H9 (cell line): ENCODE measurements at regions not wholly inside any gene's neighbourhood (a gene's known extent, or its start where the extent isn't known, plus 50 kb on each side); places are given as distances from the start of the nearest gene placed in this dataset.

Experiments used
- DNase-seq: peaks from one replicate; pipeline ENCODE4 v3.0.0-alpha.2; 2017
- H2AFZ ChIP-seq: one replicate; pipeline ENCODE4 v1.6.1; 2013; ENCODE audit warnings: mild to moderate bottlenecking, low read length, control low read depth, moderate library complexity
- H2AK5ac ChIP-seq: 2 replicates; pipeline ENCODE4 v1.6.1; 2013; ENCODE audit warnings: low read length, control low read depth, mixed read lengths; ENCODE audit not compliant: insufficient read length
- H2BK120ac ChIP-seq: one replicate; pipeline ENCODE4 v1.6.1; 2013; ENCODE audit warnings: low read depth, mild to moderate bottlenecking, low read length, control low read depth, inconsistent platforms; ENCODE audit not compliant: poor library complexity, severe bottlenecking
- H2BK12ac ChIP-seq: 2 replicates; pipeline ENCODE4 v1.6.1; 2013; ENCODE audit warnings: low read length, control low read depth, mixed read lengths, low read depth; ENCODE audit not compliant: insufficient read length
- H2BK15ac ChIP-seq: 2 replicates; pipeline ENCODE4 v1.6.1; 2013; ENCODE audit warnings: low read depth, low read length, control low read depth
- H2BK20ac ChIP-seq: one replicate; pipeline ENCODE4 v1.6.1; 2013; ENCODE audit warnings: low read depth, mild to moderate bottlenecking, low read length, control low read depth, inconsistent platforms; ENCODE audit not compliant: poor library complexity, severe bottlenecking
- H2BK5ac ChIP-seq: 2 replicates; pipeline ENCODE4 v1.6.1; 2013; ENCODE audit warnings: low read length, control low read depth, mixed read lengths; ENCODE audit not compliant: insufficient read length
- H3K14ac ChIP-seq: 2 replicates; pipeline ENCODE4 v1.6.1; 2013; ENCODE audit warnings: low read length, control low read depth; ENCODE audit not compliant: insufficient read depth
- H3K18ac ChIP-seq: 2 replicates; pipeline ENCODE4 v1.6.1; 2013; ENCODE audit warnings: low read depth, mild to moderate bottlenecking, mixed read lengths, low read length, control low read depth; ENCODE audit not compliant: insufficient read length
- H3K23ac ChIP-seq: 2 replicates; pipeline ENCODE4 v1.6.1; 2013; ENCODE audit warnings: low read length, control low read depth, mixed read lengths, low read depth; ENCODE audit not compliant: insufficient read length
- H3K23me2 ChIP-seq: 2 replicates; pipeline ENCODE4 v1.6.1; 2013; ENCODE audit warnings: low read depth, mild to moderate bottlenecking, mixed read lengths, low read length, control low read depth; ENCODE audit not compliant: insufficient read length, poor library complexity, severe bottlenecking
- H3K27ac ChIP-seq: 2 replicates; pipeline ENCODE4 v1.5.1; 2013; ENCODE audit warnings: low read length, control low read depth, mixed read lengths, low read depth; ENCODE audit not compliant: insufficient read length
- H3K27me3 ChIP-seq: 2 replicates; pipeline ENCODE4 v1.6.1; 2013; ENCODE audit warnings: low read length, control low read depth, inconsistent platforms; ENCODE audit not compliant: insufficient read depth
- H3K4ac ChIP-seq: 2 replicates; pipeline ENCODE4 v1.6.1; 2013; ENCODE audit warnings: low read depth, mild to moderate bottlenecking, control low read depth, inconsistent platforms, low read length, moderate library complexity
- H3K4me1 ChIP-seq: 2 replicates; pipeline ENCODE4 v1.6.1; 2013; ENCODE audit warnings: low read length, control low read depth, inconsistent platforms; ENCODE audit not compliant: insufficient read depth
- H3K4me2 ChIP-seq: 2 replicates; pipeline ENCODE4 v1.6.1; 2013; ENCODE audit warnings: low read length, control low read depth, mixed read lengths; ENCODE audit not compliant: insufficient read length, insufficient read depth
- H3K56ac ChIP-seq: 2 replicates; pipeline ENCODE4 v1.6.1; 2013; ENCODE audit warnings: low read depth, mild to moderate bottlenecking, mixed read lengths, low read length, control low read depth; ENCODE audit not compliant: insufficient read length
- H3K79me1 ChIP-seq: 2 replicates; pipeline ENCODE4 v1.6.1; 2013; ENCODE audit warnings: low read depth, mild to moderate bottlenecking, moderate library complexity, low read length, control low read depth, inconsistent platforms; ENCODE audit not compliant: insufficient read depth, poor library complexity, severe bottlenecking
- H3K79me2 ChIP-seq: 2 replicates; pipeline ENCODE4 v1.6.1; 2013; ENCODE audit warnings: low read length, control low read depth, inconsistent platforms; ENCODE audit not compliant: insufficient read depth
- H3K9ac ChIP-seq: 2 replicates; pipeline ENCODE4 v1.6.1; 2013; ENCODE audit warnings: low read length, control low read depth, mixed read lengths; ENCODE audit not compliant: insufficient read length; ENCODE audit errors: extremely low read depth
- H3K9me3 ChIP-seq: one replicate; pipeline ENCODE4 v1.6.1; 2013; ENCODE audit warnings: low read depth, low read length, inconsistent platforms; ENCODE audit not compliant: control insufficient read depth
- H3T11ph ChIP-seq: one replicate; pipeline ENCODE4 v1.6.1; 2013; ENCODE audit warnings: mild to moderate bottlenecking, low read length, control low read depth, inconsistent platforms
- H4K20me1 ChIP-seq: one replicate; pipeline ENCODE4 v1.6.1; 2013; ENCODE audit not compliant: control insufficient read depth, insufficient read length, insufficient read depth
- H4K5ac ChIP-seq: 2 replicates; pipeline ENCODE4 v1.6.1; 2013; ENCODE audit warnings: low read depth, mild to moderate bottlenecking, mixed read lengths, low read length, control low read depth; ENCODE audit not compliant: insufficient read length
- H4K8ac ChIP-seq: replicated peaks from 2 replicates; pipeline ENCODE4 v1.6.1; 2013; ENCODE audit warnings: low read length, control low read depth, mixed read lengths, low read depth; ENCODE audit not compliant: insufficient read length
- H4K91ac ChIP-seq: 2 replicates; pipeline ENCODE4 v1.6.1; 2013; ENCODE audit warnings: low read depth, mild to moderate bottlenecking, moderate library complexity, mixed read lengths, low read length, control low read depth; ENCODE audit not compliant: insufficient read length
- H3K27ac Mint-ChIP-seq, 3 experiments: 2 replicates in 2 of 3; 3 replicates in 1 of 3; pipeline ENCODE4 v1.8.0; 2020 to 2021; ENCODE audit warnings: mixed read lengths in 3 of 3, mild to moderate bottlenecking in 1 of 3, moderate library complexity in 1 of 3
- H3K27me3 Mint-ChIP-seq: 2 replicates; pipeline ENCODE4 v1.8.0; 2021; ENCODE audit warnings: low read depth, mild to moderate bottlenecking, moderate library complexity, mixed read lengths
- H3K36me3 Mint-ChIP-seq, 3 experiments: 2 replicates in 2 of 3; 3 replicates in 1 of 3; pipeline ENCODE4 v1.8.0; 2020 to 2021; ENCODE audit warnings: low read depth in 3 of 3, mixed read lengths in 3 of 3; ENCODE audit not compliant: insufficient read depth in 1 of 3
- H3K4me1 Mint-ChIP-seq, 2 experiments: 2 replicates each; pipeline ENCODE4 v1.8.0; 2020; ENCODE audit warnings: mixed read lengths in 2 of 2
- H3K4me3 Mint-ChIP-seq, 2 experiments: 2 replicates in 1 of 2; 3 replicates in 1 of 2; pipeline ENCODE4 v1.8.0; 2020 to 2021; ENCODE audit warnings: mild to moderate bottlenecking in 2 of 2, mixed read lengths in 2 of 2, moderate library complexity in 1 of 2
- H3K9me3 Mint-ChIP-seq, 2 experiments: 2 replicates in 1 of 2; 3 replicates in 1 of 2; pipeline ENCODE4 v1.8.0; 2020; ENCODE audit warnings: mild to moderate bottlenecking in 2 of 2, mixed read lengths in 2 of 2, moderate library complexity in 1 of 2
- CTCF ChIP-seq: fragments of 200-600 bp; sonication (generic); conservative IDR thresholded peaks from 3 replicates; pipeline ENCODE4 v1.8.0; 2021; ENCODE audit warnings: antibody characterized with exemption, mild to moderate bottlenecking
- WGBS: extraction: QIAGEN DNeasy Blood & Tissue Kit; methylation state at CpG from one replicate; pipeline ENCODE4 v1.1.7; 2013; ENCODE audit warnings: missing lambda C conversion rate, low lambda C conversion rate, mixed read lengths; ENCODE audit not compliant: insufficient read length; ENCODE audit errors: extremely low coverage; 5-methylcytosine and 5-hydroxymethylcytosine counted together

DNA sequence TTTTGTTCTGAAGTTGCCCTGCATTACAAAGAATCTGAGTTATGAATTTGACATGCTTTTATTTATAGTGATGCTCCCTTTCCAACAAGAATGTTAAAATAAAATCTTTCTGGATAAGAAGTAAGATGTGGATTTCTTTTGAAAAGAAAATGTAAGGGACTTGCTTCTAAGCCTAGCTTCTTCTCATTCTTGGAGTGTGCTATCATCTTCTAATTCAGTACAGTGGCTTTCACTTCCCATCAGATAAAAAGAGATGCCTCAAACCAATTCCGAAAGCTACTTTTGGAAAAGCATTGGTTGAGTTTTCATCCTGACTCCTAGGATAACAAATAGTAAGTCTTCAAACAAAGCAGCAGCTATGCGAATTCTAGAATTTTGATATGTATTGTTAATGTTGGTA lies 197.0 kb upstream of the ZPLD1 start:
- Histone ChIP-seq H3K23ac (no peak overlapping the region), H3K4me1 (no peaks in the 10 kb centered on the region; the same call in 1 of the 2 replicates), H3K14ac (no peak overlapping the region), H3K18ac (no peak overlapping the region), H3K27me3 (no peaks in the 10 kb centered on the region), H3K9me3 (no peaks in the 10 kb centered on the region), H3K23me2 (no peaks in the 10 kb centered on the region), H4K8ac (no peak overlapping the region), H2BK12ac (no peak overlapping the region), H4K91ac (no peak overlapping the region), H2AK5ac (no peak overlapping the region), H2BK15ac (no peak overlapping the region), H2AFZ (no peak overlapping the region), H3K9ac (no peak overlapping the region), H3K79me2 (no peaks in the 10 kb centered on the region), H3K79me1 (no peaks in the 10 kb centered on the region), H3K27ac (no peak overlapping the region), H4K5ac (no peak overlapping the region), H4K20me1 (no peaks in the 10 kb centered on the region), H2BK5ac (no peak overlapping the region), H3K4ac (no peak overlapping the region), H3K56ac (no peak overlapping the region), H2BK120ac (no peak overlapping the region), H2BK20ac (no peak overlapping the region), H3T11ph (no peak overlapping the region), H3K4me2 (no peak overlapping the region)
- no peak overlapping the region for H3K27ac Mint-ChIP-seq
- WGBS, result no CpG with 5 or more reads among the region's 2 CpGs
- H3K4me3 Mint-ChIP-seq, result no peak overlapping the region
- H3K27me3 Mint-ChIP-seq, result no peaks in the 10 kb centered on the region
- H3K9me3 Mint-ChIP-seq, result no peaks in the 10 kb centered on the region
- DNase-seq, result no peak
- H3K4me1 Mint-ChIP-seq, result peaks cover 32 to 38% of the 10 kb centered on the region in 2 experiments
- TF ChIP-seq CTCF, result no peak
- peaks cover 0 to 8% (median 3%) of the 10 kb centered on the region in 3 experiments; a peak in 4 of 7 replicates for H3K36me3 Mint-ChIP-seq
